Rectal smooth muscle tissue (tissue), 1 donor: ENCODE measurements at regions not wholly inside any gene's neighbourhood (a gene's known extent, or its start where the extent isn't known, plus 50 kb on each side); places are given as distances from the start of the nearest gene placed in this dataset.
"Not testable (repeated sequence)": the region's sequence is repeated elsewhere in the genome, so short reads cannot be mapped to it uniquely, and the experiment has no call there.

Experiments
- H3K27ac ChIP-seq: one replicate; pipeline ENCODE4 v1.7.0; 2013; ENCODE audit warnings: low read depth, low read length, inconsistent platforms
- H3K27me3 ChIP-seq: one replicate; pipeline ENCODE4 v1.7.0; 2013; ENCODE audit warnings: low read length; ENCODE audit not compliant: control insufficient read depth, insufficient read depth
- H3K36me3 ChIP-seq: one replicate; pipeline ENCODE4 v1.7.0; 2013; ENCODE audit warnings: low read length; ENCODE audit not compliant: control insufficient read depth, insufficient read depth
- H3K4me1 ChIP-seq: one replicate; pipeline ENCODE4 v1.7.0; 2013; ENCODE audit warnings: low read length; ENCODE audit not compliant: control insufficient read depth, insufficient read depth
- H3K4me3 ChIP-seq: one replicate; pipeline ENCODE4 v1.7.0; 2013; ENCODE audit warnings: low read length
- H3K9ac ChIP-seq: one replicate; pipeline ENCODE4 v1.7.0; 2013; ENCODE audit warnings: low read length

DNA sequence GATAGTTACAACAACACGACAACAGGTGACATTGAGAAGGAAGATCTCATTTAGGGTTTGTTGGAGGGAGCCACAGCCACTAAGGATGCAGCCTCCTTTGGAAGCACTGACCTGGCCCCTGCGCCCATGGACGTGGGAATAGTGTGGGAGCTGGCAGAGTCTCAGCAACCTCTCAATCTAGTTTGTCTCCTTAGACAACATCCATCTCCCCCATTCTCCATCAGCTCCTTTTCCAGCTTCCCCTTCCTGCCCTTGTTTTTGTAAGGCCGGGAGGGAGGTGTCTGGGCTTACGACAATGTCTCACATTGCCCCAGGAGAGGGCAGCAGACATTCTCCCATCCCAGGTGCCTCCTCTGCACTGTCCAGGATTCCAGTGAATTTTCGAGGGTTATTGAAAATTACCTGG is 170.2 kb upstream of the PZP start:
- H3K27ac ChIP-seq: no peak overlapping the region
- H3K4me3 ChIP-seq: no peak overlapping the region
- no peaks in the 10 kb centered on the region for H3K36me3 ChIP-seq

DNA sequence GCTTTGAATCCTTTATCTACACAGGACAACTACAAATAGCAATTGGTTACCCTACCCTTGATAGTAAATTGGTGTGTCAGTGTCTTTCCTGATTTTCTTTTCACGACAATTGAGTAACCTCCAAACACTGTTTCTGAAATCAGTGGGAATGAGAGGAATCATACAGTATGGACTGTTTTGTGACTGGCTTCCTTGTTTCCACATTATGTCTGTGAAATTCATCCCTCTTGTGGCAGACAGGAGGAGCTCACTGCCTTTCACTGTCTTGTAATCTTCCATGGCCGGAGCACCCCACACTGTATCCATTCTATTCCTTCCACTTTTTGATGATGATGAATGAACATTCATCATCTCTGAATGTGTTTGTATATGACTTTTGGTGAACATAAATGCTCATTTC is 164.0 kb upstream of the PZP start:
- Histone ChIP-seq H3K4me1 (no peaks in the 10 kb centered on the region), H3K27me3 (no peaks in the 10 kb centered on the region), H3K36me3 (no peaks in the 10 kb centered on the region), H3K27ac (no peak overlapping the region), H3K4me3 (no peak overlapping the region), H3K9ac (no peak overlapping the region)

More for the DNA sequence above, 170.2 kb upstream of the PZP start:
- Histone ChIP-seq H3K27me3 (no peaks in the 10 kb centered on the region), H3K4me1 (no peaks in the 10 kb centered on the region), H3K9ac (no peak overlapping the region)

DNA sequence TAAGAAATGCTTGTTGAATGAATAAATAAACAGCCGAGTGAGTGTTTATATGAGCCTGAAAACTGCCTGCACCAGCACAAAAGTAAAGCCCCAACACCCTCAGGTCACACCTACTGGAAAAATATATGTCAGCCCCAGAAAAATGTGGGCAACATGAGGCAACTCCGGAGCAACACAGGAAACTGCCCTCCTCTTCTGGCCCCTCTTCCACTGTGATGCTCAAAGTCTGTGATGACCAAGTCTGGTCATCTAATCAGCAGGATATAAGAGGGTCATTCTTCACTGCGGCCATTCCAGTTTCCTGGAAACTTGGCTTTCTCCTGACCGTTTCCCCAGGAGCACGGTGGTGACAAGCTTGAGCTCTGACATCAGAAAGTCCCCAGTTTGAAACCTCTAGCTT is 159.6 kb upstream of the PZP start:
- H3K27me3 ChIP-seq: no peaks in the 10 kb centered on the region
- H3K27ac ChIP-seq: no peak overlapping the region
- no peak overlapping the region for H3K4me3 ChIP-seq
- H3K4me1 ChIP-seq: no peaks in the 10 kb centered on the region
- H3K36me3 ChIP-seq: no peaks in the 10 kb centered on the region
- H3K9ac ChIP-seq: no peak overlapping the region

DNA sequence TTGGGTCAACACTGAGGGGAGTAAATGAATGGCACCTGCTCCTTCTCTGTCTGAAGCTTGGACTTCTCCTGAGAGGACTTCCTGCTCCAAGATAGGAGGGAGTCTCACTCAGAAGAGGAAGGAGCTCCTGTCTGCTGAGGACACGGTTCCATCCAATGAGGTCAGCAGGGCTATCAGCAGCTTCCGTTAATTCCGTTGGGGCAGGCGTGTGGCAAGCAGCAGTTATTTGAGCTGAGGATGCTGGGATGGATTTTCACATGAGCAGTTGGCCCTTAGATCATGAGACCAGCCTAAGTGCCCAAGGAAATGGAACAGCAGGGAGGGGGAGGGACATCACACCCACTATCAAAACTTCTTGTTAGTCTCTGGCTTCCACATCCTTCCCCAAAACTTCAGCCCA is 159.0 kb upstream of the PZP start:
- H3K9ac ChIP-seq: no peak overlapping the region
- no peaks in the 10 kb centered on the region for H3K27me3 ChIP-seq
- H3K36me3 ChIP-seq: no peaks in the 10 kb centered on the region
- H3K27ac ChIP-seq: no peak overlapping the region
- H3K4me1 ChIP-seq: no peaks in the 10 kb centered on the region
- H3K4me3 ChIP-seq: no peak overlapping the region

DNA sequence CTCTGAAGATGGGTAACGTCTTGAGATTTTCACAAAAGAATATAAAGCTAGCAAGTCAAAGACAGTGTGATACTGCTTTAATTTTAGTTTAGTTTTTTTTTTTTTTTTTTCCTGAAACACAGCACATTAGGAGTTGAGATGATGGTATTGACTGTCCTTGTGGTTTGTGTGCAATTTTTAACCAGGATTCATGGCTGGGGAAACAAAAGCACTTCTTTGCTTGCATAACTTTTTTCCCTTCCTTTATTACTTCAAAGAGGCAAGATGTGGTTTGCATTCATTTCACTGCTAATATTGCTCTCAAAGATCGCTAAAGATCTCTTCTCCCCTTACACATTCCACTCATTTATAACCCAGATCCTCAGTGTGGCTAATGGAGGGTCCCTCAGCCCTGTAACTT is 157.1 kb upstream of the PZP start:
- H3K4me3 ChIP-seq: no peak overlapping the region
- no peak overlapping the region for H3K9ac ChIP-seq
- H3K27me3 ChIP-seq: no peaks in the 10 kb centered on the region
- no peaks in the 10 kb centered on the region for H3K36me3 ChIP-seq
- no peaks in the 10 kb centered on the region for H3K4me1 ChIP-seq
- no peak overlapping the region for H3K27ac ChIP-seq

DNA sequence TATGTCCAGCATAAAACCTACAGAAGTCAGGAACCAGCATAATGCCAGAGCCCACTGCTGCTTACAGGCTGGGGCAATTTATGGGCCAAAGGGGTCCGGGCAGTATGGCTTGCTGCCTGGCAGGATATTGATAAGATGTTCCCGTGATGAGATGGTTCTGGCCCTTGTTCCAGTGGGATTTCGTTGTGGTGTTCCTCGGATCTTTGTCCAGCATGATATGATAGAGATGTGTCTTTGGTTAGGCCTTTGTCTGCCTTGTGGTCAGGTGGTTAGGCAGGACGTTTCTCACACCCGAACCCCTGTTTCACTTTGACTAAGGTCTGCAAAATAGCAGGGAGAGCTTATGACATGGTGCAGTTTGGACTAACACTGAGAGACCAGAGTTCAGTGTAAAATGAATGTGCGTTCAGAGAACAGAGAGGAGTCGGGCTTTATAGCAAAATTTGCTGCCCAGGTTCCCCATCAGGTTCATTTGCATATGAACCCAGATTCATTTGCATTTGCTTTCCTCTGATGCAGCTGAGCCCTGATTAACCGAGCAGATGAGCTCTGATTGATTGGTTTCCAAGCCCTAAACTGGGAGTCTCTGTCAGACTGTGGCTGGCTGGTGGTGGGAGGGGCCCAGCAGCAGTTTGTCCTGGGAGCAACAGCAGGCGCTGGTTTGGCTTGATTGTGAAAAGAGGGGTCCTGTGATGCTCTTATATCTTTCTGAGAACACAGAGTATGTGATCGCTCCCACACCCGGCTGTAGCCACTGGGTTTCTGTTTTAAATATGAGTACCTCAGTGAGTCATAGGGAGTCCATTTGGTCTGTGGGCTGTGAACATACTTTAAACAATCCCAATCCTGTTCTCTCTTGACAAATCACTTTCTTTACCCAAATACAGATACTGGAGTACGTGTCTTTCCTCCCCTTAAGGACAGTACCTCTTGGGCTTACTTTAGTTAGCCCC is 156.3 kb upstream of the PZP start:
- Histone ChIP-seq H3K36me3 (no peaks in the 10 kb centered on the region), H3K9ac (no peak overlapping the region), H3K27ac (no peak overlapping the region), H3K4me3 (no peak overlapping the region), H3K27me3 (no peaks in the 10 kb centered on the region), H3K4me1 (no peaks in the 10 kb centered on the region)

DNA sequence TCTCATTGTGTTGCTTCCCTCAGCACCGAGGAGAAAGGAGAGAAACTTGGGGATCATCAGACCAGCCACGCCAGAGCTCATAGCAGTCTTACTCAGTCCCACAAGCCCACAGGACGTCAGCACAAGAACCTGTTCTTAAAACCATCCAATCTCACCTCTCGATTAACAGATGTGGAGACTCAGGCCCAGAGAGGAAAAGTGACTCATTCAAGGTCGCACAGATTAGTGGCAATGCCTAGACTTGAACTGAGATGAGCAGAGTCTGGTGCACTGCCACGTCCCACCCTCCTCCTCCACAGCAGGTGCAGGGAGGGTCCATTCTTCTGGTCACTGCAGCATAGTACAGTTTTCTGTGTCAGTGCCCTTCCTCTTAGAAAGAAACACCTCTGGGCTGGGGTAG is 154.9 kb upstream of the PZP start:
- H3K4me3 ChIP-seq: no peak overlapping the region
- no peaks in the 10 kb centered on the region for H3K36me3 ChIP-seq
- H3K27ac ChIP-seq: no peak overlapping the region
- H3K27me3 ChIP-seq: no peaks in the 10 kb centered on the region
- no peaks in the 10 kb centered on the region for H3K4me1 ChIP-seq
- H3K9ac ChIP-seq: no peak overlapping the region

DNA sequence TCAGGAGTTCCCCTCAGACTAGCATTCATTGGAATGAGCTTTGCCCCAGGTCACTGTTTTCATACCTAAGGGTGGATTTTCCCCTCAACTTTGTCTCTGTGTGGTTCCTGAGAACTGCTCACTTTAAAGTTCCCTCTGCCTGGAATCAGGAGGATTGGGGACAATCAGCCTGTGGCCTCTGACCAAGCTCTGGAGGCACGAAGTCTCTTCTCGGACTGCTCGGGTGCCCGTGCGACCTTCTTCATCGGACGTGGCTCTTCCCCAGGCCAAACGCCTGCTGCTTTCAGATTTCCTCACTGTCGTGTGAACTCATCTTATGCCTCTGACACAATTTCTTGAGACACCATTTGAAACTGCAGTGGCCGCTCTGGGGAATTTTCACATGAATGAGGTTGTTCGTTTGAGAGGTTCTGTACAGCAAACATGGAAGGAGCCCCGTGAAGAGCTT is 153.7 kb upstream of the PZP start:
- Histone ChIP-seq H3K4me1 (no peaks in the 10 kb centered on the region), H3K4me3 (no peak overlapping the region), H3K27me3 (no peaks in the 10 kb centered on the region), H3K9ac (no peak overlapping the region), H3K27ac (no peak overlapping the region), H3K36me3 (no peaks in the 10 kb centered on the region)

DNA sequence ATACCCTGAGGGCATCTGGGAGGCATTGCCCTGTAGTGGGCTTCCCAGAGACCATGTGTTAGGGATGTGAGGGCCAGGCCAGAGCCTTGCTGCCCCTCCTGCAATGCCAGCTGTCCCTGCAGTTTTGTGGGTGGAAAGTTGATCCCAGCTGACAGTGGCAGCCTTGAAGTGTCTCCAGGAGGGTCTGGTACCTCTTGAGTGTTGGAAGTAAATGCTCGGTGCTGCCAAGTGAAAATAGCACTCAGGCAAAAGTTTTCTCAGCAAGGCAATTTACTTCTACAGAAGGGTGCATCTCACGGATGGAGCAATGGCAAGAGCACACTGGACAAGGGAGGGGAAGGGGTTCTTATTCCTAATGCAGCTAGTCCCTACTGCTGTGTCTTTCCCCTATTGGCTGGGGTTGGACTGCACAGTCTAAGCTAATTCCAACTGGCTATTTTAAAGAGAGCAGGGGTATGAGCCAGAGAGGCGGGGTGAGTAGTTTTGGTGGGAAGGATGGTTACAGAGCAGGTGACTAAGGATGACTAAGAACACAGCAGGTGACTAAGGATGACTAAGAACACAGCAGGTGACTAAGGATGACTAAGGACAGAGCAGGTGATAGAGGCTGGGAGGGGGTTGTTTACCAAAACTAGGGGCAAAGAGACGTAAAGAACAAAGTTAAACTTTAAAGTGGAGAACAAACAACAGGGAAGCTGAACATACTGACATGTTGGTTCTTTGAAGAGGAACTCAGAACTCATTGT is 146.0 kb upstream of the PZP start:
- not testable (repeated sequence) for H3K4me3 ChIP-seq, H3K27me3 ChIP-seq

DNA sequence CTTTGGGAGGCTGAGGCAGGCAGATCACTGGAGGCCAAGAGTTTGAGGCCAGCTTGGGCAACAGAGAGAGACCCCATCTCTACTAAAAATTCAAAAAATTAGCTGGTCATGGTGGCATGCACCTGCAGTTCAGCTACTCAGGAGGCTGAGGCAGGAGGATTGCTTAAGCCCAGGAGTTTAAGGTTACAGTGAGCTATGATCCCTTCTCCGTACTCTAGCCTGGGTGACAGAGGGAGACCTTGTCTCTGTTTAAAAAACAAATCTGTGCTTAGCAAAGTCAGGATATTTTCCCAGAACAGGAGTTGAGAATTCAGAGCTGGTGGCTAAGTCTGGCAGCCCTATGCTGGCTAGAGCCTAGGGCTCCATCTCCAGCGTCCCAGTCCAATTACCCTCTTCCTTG is 142.9 kb upstream of the PZP start:
- Histone ChIP-seq H3K27me3 (no peaks in the 10 kb centered on the region), H3K36me3 (no peaks in the 10 kb centered on the region), H3K4me1 (no peaks in the 10 kb centered on the region), H3K27ac (no peak overlapping the region), H3K4me3 (no peak overlapping the region), H3K9ac (no peak overlapping the region)

More for the DNA sequence above, 146.0 kb upstream of the PZP start:
- H3K36me3 ChIP-seq, H3K9ac ChIP-seq, H3K4me1 ChIP-seq, H3K27ac ChIP-seq: not testable (repeated sequence)

DNA sequence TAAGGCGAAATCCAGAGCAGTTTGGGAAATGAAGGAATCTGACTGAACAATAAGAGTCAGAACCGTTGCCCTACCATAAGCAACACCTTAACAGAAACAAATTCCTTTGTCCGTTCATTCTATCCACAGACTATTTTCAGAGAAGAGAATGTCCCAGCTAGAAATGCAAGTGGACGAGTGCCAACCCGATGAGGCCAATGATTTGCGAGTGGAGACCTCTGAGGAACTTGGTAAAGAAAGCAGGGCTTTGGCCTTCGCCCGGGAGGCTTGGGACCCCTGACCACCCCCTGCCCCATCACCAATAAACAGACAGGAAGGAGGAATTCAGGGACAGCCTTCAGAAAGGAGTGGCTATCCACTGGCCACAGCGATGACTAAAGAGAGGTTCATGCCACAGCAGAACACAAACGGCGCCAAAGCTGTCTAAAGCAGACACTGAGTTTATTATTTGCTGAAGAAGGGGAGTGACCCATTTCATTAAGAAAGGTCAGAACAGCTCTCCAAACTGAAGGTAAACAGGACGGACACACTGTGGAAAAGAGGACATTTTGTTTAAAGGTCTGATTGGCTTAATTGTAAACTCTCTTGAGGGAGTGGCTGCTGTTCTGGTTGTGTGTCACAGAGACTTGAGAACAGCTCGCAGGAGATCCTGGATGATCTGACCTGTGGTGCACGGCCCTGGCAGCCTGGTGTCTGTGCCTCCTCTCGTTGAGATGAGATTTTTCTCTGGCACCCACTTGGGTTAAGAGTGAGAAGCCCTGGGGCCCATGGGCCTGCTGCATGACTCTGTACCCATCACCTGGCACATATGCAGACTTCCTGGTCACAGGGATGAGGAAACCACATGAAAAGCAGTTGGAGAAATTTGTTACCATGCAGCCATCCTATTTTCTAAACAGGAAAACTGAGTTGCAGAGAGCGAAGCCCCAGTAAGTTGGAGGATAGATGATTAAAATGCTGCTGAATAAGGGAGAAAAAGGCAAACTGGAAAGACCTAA is 142.0 kb upstream of the PZP start:
- Histone ChIP-seq H3K27ac (no peak overlapping the region), H3K27me3 (no peaks in the 10 kb centered on the region), H3K9ac (no peak overlapping the region), H3K4me1 (no peaks in the 10 kb centered on the region), H3K36me3 (no peaks in the 10 kb centered on the region), H3K4me3 (no peak overlapping the region)
